SK-N-SH treated with all-trans-retinoic acid at 6 μM for 48 hours (cell line): ENCODE measurements at regions not wholly inside any gene's neighbourhood (a gene's known extent, or its start where the extent isn't known, plus 50 kb on each side); places are given as distances from the start of the nearest gene placed in this dataset.

Experiments
- PATZ1 ChIP-seq: fragments of 250-450 bp; sonication (Bioruptor Pico); IDR thresholded peaks from 2 replicates; pipeline ENCODE4 v1.8.0; 2020; ENCODE audit warnings: mild to moderate bottlenecking, moderate library complexity, borderline replicate concordance
- ZC3H10 ChIP-seq: fragments of 250-450 bp; sonication (Bioruptor Pico); IDR thresholded peaks from 2 replicates; pipeline ENCODE4 v1.5.1; 2021; ENCODE audit warnings: mild to moderate bottlenecking, moderate library complexity
- ZFP3 ChIP-seq: fragments of 250-450 bp; sonication (Bioruptor Pico); IDR thresholded peaks from 2 replicates; pipeline ENCODE4 v1.5.0; 2020; ENCODE audit warnings: mild to moderate bottlenecking, moderate library complexity
- ZNF70 ChIP-seq: fragments of 450-650 bp; formaldehyde crosslinking; IDR thresholded peaks from 2 replicates; pipeline ENCODE4 v1.5.0; 2020; ENCODE audit warnings: mild to moderate bottlenecking, moderate library complexity

GRCh38 chr5:135217669-135218485, 181.2 kb downstream of the MACROH2A1 start:
- no peak for TF ChIP-seq ZC3H10 (CRISPR knock-in tag)
- TF ChIP-seq PATZ1, result no peak
- TF ChIP-seq ZFP3 (CRISPR knock-in tag), result no peak
- no peak for TF ChIP-seq ZNF70 (CRISPR knock-in tag)
